GM19035 (cell line): ENCODE measurements at regions not wholly inside any gene's neighbourhood (a gene's known extent, or its start where the extent isn't known, plus 50 kb on each side); places are given as distances from the start of the nearest gene placed in this dataset.
A peak's percentile ranks its signal among the peaks of the same experiment; 100 is the strongest.

Experiments used
- ATAC-seq: cut with Tn5 transposase; IDR thresholded peaks from one replicate; pipeline ENCODE4 v1.9.1; 2021; ENCODE audit not compliant: unreplicated experiment

GRCh38 chr11:32200136-32200847 lies 109.4 kb downstream of the RCN1 start:
- no peak for ATAC-seq

- no peak for ATAC-seq
These were observed 113.9 kb downstream of the RCN1 start for GRCh38 chr11:32204751-32205150.

GRCh38 chr11:32210556-32210955 lies 119.7 kb downstream of the RCN1 start:
- no peak for ATAC-seq

DNA sequence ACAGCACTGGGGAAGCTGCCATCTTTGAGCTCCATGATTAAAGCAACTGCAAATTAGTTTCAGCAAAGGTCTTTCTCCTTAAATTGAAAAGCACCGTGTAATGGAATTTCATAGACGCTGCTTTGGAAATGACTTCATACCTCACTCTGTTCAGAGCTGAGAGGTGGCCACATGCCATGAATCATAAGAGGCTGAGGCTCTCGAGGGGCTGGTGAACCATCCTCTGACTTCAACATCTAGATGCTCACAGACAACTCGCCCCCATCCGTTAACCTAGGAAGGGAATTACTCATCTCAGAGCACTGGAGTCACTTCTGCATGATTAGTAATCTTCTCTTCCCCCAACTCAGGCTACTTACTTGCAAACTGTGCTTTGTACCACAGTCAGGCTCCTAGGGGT lies 122.3 kb downstream of the RCN1 start:
- ATAC-seq, result no peak

DNA sequence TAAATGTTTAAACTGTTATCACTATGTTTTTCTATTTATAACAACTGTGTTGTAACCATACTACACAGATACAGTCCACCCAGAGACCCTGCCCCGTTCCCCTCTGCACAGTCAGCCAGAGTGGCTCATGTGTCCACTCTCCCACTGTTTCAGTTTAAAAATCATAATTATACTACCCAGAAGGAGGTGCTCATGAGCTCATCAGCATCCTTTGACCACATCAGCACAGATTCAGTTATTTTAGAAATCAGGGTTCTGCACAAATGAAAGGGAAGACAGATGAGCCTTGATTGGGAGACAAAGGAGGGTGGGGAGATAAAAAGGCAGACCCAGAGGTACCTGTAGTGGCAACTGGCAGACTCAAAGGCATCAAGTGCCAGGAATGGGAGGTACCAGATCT lies 124.3 kb downstream of the RCN1 start:
- ATAC-seq, result no peak

- no peak for ATAC-seq
These were observed 125.9 kb downstream of the RCN1 start for GRCh38 chr11:32216749-32217148.

DNA sequence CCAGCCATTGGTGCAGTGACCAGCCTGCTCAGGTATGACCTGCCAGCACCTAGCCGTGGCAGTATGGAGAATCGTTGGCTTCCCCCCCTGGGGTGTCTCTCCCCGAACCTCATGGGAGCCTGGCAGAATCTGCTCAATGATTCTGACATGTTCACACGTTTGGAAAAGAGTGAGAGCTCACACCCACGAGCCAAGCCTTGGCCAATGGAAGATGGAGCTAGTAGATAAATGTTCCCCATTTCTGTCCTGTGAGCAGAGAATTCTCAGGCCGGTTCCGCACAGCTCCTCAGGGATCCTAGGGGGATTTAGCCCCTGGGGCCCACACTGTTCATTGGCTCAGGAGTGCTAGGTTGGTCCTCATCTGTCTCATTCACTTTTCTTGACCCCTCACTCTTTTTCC lies 128.4 kb downstream of the RCN1 start:
- ATAC-seq, result no peak

DNA sequence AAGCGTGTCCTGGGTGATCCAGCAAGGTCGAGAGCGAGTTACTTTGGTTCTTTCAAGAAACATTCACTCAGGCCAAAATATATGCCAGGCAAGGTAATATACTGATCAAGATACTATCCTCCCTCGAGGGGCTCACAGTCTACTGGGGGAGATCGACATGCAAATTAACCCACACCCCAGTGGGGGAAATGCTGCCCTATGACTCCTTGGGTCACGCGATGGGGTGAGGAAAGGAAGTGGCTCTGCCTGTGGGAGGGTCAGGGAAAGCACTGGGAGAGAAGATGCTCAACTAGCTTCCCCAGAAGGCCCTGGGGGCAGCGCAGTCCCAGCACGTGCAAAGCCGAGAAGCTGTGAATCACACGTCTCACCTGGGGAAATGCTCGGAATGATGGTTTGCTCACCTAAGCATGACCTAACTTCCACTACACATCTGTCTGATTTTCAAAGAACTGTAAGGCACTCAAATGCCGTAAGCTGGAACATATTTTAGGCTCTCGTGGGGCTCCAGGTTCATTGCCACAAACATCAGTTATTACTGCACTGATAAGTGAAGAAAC lies 130.7 kb downstream of the RCN1 start:
- ATAC-seq, result no peak

DNA sequence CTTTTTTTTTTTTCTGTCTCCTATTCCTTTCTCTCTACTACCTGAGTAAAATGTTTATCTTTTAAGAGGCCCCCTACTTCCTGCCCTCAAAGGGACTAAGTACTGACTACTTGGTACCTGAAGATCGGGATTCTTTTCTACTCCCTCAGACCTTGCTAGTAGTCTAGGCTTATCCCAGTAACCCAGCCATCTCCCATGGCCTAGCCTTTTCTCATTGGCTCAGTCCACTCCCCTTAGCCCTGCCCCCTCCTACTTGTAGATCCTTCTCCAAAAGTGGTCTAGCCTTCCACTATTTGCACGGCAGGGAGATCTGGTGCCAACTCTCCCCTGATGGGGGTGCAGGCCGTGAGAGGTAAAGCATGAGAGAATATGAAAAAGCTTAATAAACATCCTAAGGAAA lies 133.7 kb downstream of the RCN1 start:
- no peak for ATAC-seq

GRCh38 chr11:32225571-32226285 lies 134.9 kb downstream of the RCN1 start:
- no peak for ATAC-seq

DNA sequence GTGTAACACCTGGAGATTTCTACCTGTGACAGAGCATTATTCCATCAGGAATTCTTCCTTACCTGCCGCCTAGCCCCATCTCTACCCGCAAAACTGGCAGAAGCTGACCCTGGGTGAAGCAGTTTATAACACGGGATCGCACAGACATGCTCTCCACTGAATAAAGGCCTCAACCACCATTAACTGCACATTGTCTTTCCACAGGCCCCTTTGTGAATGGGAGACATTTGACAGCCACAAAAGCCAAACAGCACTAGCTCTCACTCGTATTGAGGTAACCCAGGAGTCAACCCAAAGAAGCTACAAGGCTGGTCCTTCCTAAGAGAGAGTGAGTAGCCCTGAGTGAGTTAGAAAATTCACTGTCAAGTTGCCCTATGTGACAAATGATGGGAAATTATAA lies 135.6 kb downstream of the RCN1 start:
- no peak for ATAC-seq

DNA sequence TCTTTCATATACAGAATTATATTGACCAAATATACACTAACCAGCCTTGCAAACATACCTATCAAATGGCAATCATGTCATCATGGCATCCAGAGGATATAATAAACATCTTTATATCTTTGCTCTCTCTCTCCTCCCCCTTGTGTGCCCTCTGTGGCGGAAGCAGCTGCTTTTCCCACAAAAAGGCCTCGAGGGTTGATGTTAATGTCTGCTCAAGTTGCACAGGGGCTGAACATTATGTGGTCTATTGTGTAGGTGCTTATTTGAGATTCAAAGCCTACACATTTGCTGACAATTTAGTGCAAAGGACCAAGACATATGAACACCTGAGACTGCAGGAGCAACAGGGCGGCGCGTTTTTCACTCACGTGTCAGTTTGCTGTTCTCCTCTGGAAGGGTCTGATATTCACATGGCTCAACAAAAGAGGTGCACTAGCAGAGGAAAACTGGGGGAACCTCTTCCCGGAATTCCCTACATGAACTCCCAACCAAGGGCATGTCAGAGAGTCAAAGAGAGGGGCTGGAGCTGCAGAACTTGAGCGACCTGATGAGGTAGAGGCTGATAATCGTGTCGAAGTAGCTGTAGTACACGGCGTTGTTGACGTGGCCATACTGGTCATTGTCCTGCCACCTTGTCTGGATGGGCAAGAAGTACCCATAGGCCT lies 138.8 kb downstream of the RCN1 start:
- no peak for ATAC-seq

- no peak for ATAC-seq
These were observed 141.1 kb downstream of the RCN1 start for GRCh38 chr11:32231909-32232493.

- ATAC-seq, result no peak
These were observed 141.6 kb downstream of the RCN1 start for GRCh38 chr11:32232516-32232915.

GRCh38 chr11:32233276-32233675 lies 142.4 kb downstream of the RCN1 start:
- ATAC-seq, result no peak

DNA sequence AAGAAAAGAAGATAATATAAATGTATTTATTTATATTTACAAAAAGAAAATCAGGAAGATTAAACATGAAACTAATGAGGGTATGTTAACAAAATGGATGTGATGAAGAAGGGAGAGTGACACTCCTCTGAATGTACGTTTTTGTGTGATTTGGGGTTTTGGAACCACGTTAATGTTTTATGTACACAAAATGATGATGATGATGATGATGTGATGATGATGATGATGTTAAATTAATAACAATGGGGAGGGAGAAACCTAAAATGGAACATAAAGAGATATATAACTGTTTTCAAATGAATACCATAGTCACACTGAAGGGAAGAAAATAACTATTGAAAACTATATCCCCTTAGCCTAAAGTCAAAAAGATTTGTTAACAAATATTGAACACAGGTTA lies 143.1 kb downstream of the RCN1 start:
- ATAC-seq, result no peak

GRCh38 chr11:32244453-32244852 lies 153.6 kb downstream of the RCN1 start:
- no peak for ATAC-seq

- no peak for ATAC-seq
These were observed 162.8 kb downstream of the RCN1 start for GRCh38 chr11:32253706-32254105.

- no peak for ATAC-seq
These were observed 165.0 kb downstream of the RCN1 start for GRCh38 chr11:32255841-32256240.

- ATAC-seq, result no peak
These were observed 165.6 kb downstream of the RCN1 start for GRCh38 chr11:32256466-32256865.

- peak; percentile 91 for ATAC-seq
These were observed 168.8 kb downstream of the RCN1 start for GRCh38 chr11:32259641-32260081.
